ENCODE measurements at regions not wholly inside any gene's neighbourhood (a gene's known extent, or its start where the extent isn't known, plus 50 kb on each side); places are given as distances from the start of the nearest gene placed in this dataset.
"Not testable (repeated sequence)": the region's sequence is repeated elsewhere in the genome, so short reads cannot be mapped to it uniquely, and the experiment has no call there.

- no peak for DNase-seq (ENCODE audit: low read depth)
Measured at GRCh38 chr13:97520061-97520460, 86.1 kb downstream of the RAP2A start.

GRCh38 chr13:97520866-97521265 lies 86.9 kb downstream of the RAP2A start:
- no peak for DNase-seq (ENCODE audit: low read depth)

GRCh38 chr13:97521726-97522125 lies 87.8 kb downstream of the RAP2A start:
- DNase-seq (ENCODE audit: low read depth): no peak

- DNase-seq (ENCODE audit: low read depth): no peak
Measured at GRCh38 chr13:97522243-97522642, 88.3 kb downstream of the RAP2A start.

GRCh38 chr13:97526556-97526955 lies 92.6 kb downstream of the RAP2A start:
- no peak for DNase-seq (ENCODE audit: low read depth)

- no peak for DNase-seq (ENCODE audit: low read depth)
Measured at GRCh38 chr13:97528518-97528917, 94.5 kb downstream of the RAP2A start.

GRCh38 chr13:97534540-97534939 lies 100.6 kb downstream of the RAP2A start:
- no peak for DNase-seq (ENCODE audit: low read depth)

GRCh38 chr13:97535614-97536013 lies 101.6 kb downstream of the RAP2A start:
- no peak for DNase-seq (ENCODE audit: low read depth)

GRCh38 chr13:97537110-97537509 lies 103.1 kb downstream of the RAP2A start:
- DNase-seq (ENCODE audit: low read depth): no peak

- no peak for DNase-seq (ENCODE audit: low read depth)
Measured at GRCh38 chr13:97538203-97538602, 104.2 kb downstream of the RAP2A start.

- no peak for DNase-seq (ENCODE audit: low read depth)
Measured at GRCh38 chr13:97539651-97540610, 106.0 kb downstream of the RAP2A start.

GRCh38 chr13:97540696-97541095 lies 106.7 kb downstream of the RAP2A start:
- DNase-seq (ENCODE audit: low read depth): peak; percentile 10

GRCh38 chr13:97542102-97542685 lies 108.2 kb downstream of the RAP2A start:
- DNase-seq (ENCODE audit: low read depth): no peak

GRCh38 chr13:97544031-97544765 lies 110.2 kb downstream of the RAP2A start:
- no peak for DNase-seq (ENCODE audit: low read depth)

- DNase-seq (ENCODE audit: low read depth): not testable (repeated sequence)
Measured at GRCh38 chr13:97544971-97545499, 111.1 kb downstream of the RAP2A start.

GRCh38 chr13:97548138-97548537 lies 114.2 kb downstream of the RAP2A start:
- no peak for DNase-seq (ENCODE audit: low read depth)

- no peak for DNase-seq (ENCODE audit: low read depth)
Measured at GRCh38 chr13:97548711-97549110, 114.7 kb downstream of the RAP2A start.

GRCh38 chr13:97549201-97549600 lies 115.2 kb downstream of the RAP2A start:
- no peak for DNase-seq (ENCODE audit: low read depth)

GRCh38 chr13:97554496-97554895 lies 120.5 kb downstream of the RAP2A start:
- DNase-seq (ENCODE audit: low read depth): no peak

GRCh38 chr13:97555034-97555433 lies 121.1 kb downstream of the RAP2A start:
- no peak for DNase-seq (ENCODE audit: low read depth)

- no peak for DNase-seq (ENCODE audit: low read depth)
Measured at GRCh38 chr13:97559030-97559429, 125.1 kb downstream of the RAP2A start.

GRCh38 chr13:97559981-97560380 lies 126.0 kb downstream of the RAP2A start:
- DNase-seq (ENCODE audit: low read depth): no peak
